ENCODE measurements at regions not wholly inside any gene's neighbourhood (a gene's known extent, or its start where the extent isn't known, plus 50 kb on each side); places are given as distances from the start of the nearest gene placed in this dataset.

- no peak for DNase-seq
- in situ Hi-C loops (cut with MboI; ENCODE audit: low pct_unique_long_range_greater_than_20kb, low sequenced_read_pairs) = no loop called here
These were observed 64.8 kb downstream of the PDCL3 start for GRCh38 chr2:100627330-100628300.

- no peak for DNase-seq
- in situ Hi-C loops (cut with MboI; ENCODE audit: low pct_unique_long_range_greater_than_20kb, low sequenced_read_pairs) = no loop called here
These were observed 65.7 kb downstream of the PDCL3 start for GRCh38 chr2:100628506-100628905.

- DNase-seq = no peak
- in situ Hi-C loops (cut with MboI; ENCODE audit: low pct_unique_long_range_greater_than_20kb, low sequenced_read_pairs) = no loop called here
These were observed 66.5 kb downstream of the PDCL3 start for GRCh38 chr2:100629309-100629708.

- no peak for DNase-seq
These were observed 67.7 kb downstream of the PDCL3 start for GRCh38 chr2:100630473-100630977.

GRCh38 chr2:100632037-100632436, 69.2 kb downstream of the PDCL3 start:
- in situ Hi-C loops (cut with MboI; ENCODE audit: low pct_unique_long_range_greater_than_20kb, low sequenced_read_pairs) = no loop called here
- no peak for DNase-seq

More at GRCh38 chr2:100630473-100630977, 67.7 kb downstream of the PDCL3 start:
- in situ Hi-C loops (cut with MboI; ENCODE audit: low pct_unique_long_range_greater_than_20kb, low sequenced_read_pairs) = no loop called here

GRCh38 chr2:100632759-100633158, 70.0 kb downstream of the PDCL3 start:
- DNase-seq = no peak
- in situ Hi-C loops (cut with MboI; ENCODE audit: low pct_unique_long_range_greater_than_20kb, low sequenced_read_pairs) = no loop called here

- in situ Hi-C loops (cut with MboI; ENCODE audit: low pct_unique_long_range_greater_than_20kb, low sequenced_read_pairs) = no loop called here
- DNase-seq = no peak
These were observed 77.0 kb downstream of the PDCL3 start for GRCh38 chr2:100639588-100640390.

- in situ Hi-C loops (cut with MboI; ENCODE audit: low pct_unique_long_range_greater_than_20kb, low sequenced_read_pairs) = no loop called here
- no peak for DNase-seq
These were observed 77.8 kb downstream of the PDCL3 start for GRCh38 chr2:100640431-100641124.

GRCh38 chr2:100641125-100641435, 78.3 kb downstream of the PDCL3 start:
- DNase-seq = no peak
- in situ Hi-C loops (cut with MboI; ENCODE audit: low pct_unique_long_range_greater_than_20kb, low sequenced_read_pairs) = no loop called here

GRCh38 chr2:100642425-100642824, 79.6 kb downstream of the PDCL3 start:
- DNase-seq = no peak
- in situ Hi-C loops (cut with MboI; ENCODE audit: low pct_unique_long_range_greater_than_20kb, low sequenced_read_pairs) = no loop called here

GRCh38 chr2:100643467-100643866, 80.7 kb downstream of the PDCL3 start:
- no peak for DNase-seq
- in situ Hi-C loops (cut with MboI; ENCODE audit: low pct_unique_long_range_greater_than_20kb, low sequenced_read_pairs) = no loop called here

- peak; percentile 7 for DNase-seq
- in situ Hi-C loops (cut with MboI; ENCODE audit: low pct_unique_long_range_greater_than_20kb, low sequenced_read_pairs) = no loop called here
These were observed 81.2 kb downstream of the PDCL3 start for GRCh38 chr2:100643906-100644501.

- in situ Hi-C loops (cut with MboI; ENCODE audit: low pct_unique_long_range_greater_than_20kb, low sequenced_read_pairs) = no loop called here
- DNase-seq = no peak
These were observed 83.1 kb downstream of the PDCL3 start for GRCh38 chr2:100645695-100646429.

GRCh38 chr2:100647709-100648108, 84.9 kb downstream of the PDCL3 start:
- in situ Hi-C loops (cut with MboI; ENCODE audit: low pct_unique_long_range_greater_than_20kb, low sequenced_read_pairs) = no loop called here
- DNase-seq = no peak

- in situ Hi-C loops (cut with MboI; ENCODE audit: low pct_unique_long_range_greater_than_20kb, low sequenced_read_pairs) = no loop called here
- DNase-seq = no peak
These were observed 87.4 kb downstream of the PDCL3 start for GRCh38 chr2:100650151-100650550.

- in situ Hi-C loops (cut with MboI; ENCODE audit: low pct_unique_long_range_greater_than_20kb, low sequenced_read_pairs) = no loop called here
- DNase-seq = no peak
These were observed 90.7 kb downstream of the PDCL3 start for GRCh38 chr2:100653449-100654035.

- DNase-seq = no peak
- in situ Hi-C loops (cut with MboI; ENCODE audit: low pct_unique_long_range_greater_than_20kb, low sequenced_read_pairs) = no loop called here
These were observed 91.8 kb downstream of the PDCL3 start for GRCh38 chr2:100654611-100655010.

GRCh38 chr2:100655446-100655845, 92.7 kb downstream of the PDCL3 start:
- in situ Hi-C loops (cut with MboI; ENCODE audit: low pct_unique_long_range_greater_than_20kb, low sequenced_read_pairs) = no loop called here

More at GRCh38 chr2:100655446-100655845, 92.7 kb downstream of the PDCL3 start:
- no peak for DNase-seq

Data from KBM-7 (cell line).